ENCODE measurements at regions not wholly inside any gene's neighbourhood (a gene's known extent, or its start where the extent isn't known, plus 50 kb on each side); places are given as distances from the start of the nearest gene placed in this dataset.

DNA sequence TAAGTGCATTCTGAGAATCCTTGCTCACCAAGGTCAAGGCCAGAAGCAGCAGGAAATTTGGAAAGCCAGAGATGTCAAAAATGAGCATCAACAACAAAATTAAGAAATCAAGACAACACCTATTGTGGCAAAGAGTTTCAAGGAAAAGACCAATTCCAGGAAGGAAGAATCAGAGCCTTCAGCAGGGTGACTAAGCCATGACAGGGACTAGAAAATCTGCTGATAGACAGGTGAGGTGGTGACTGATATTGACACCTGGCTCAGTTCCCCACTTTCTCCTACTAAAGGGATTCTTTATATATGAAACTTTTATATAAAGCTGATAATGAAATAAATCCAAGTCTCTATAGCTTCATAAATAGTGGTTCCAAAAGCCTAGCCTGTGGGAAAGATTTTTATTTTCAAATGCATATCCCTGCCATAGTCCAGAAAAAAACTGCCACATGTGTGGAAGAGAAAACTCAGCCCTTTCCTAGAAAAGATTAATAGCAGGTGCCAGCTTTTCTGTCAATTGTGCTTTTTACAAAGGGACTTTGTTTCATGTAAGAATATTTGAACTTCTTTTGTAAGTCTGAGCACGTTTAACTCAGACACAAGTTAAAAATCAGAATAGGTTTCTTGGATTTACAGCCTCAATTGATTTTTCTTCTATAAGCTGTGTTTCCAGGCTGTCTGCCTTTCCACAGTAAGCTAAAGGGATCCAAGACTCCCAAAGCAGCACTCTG is 81.1 kb upstream of the GRAMD2B start:
- TF ChIP-seq MYC (IDR thresholded peaks at IDR 0.05; ENCODE audit: low read depth, low read length) (no peak), POLR2A (IDR thresholded peaks at IDR 0.05; ENCODE audit: low read depth, low read length) (no peak), FOS (IDR thresholded peaks at IDR 0.05; ENCODE audit: borderline replicate concordance, insufficient read depth, low read length) (no peak), EZH2 (IDR thresholded peaks at IDR 0.05; ENCODE audit: borderline replicate concordance, low read depth, low read length, severe bottlenecking) (no peak), GATA2 (IDR thresholded peaks at IDR 0.05; ENCODE audit: insufficient read depth, insufficient read length, low read depth, low read length) (no peak), POLR2AphosphoS5 (IDR thresholded peaks at IDR 0.05; ENCODE audit: insufficient read depth, low read depth, low read length) (no peak), JUN (IDR thresholded peaks at IDR 0.05; ENCODE audit: borderline replicate concordance, insufficient read depth, insufficient read length, low read depth) (no peak)
- TF ChIP-seq, protein P1, sequence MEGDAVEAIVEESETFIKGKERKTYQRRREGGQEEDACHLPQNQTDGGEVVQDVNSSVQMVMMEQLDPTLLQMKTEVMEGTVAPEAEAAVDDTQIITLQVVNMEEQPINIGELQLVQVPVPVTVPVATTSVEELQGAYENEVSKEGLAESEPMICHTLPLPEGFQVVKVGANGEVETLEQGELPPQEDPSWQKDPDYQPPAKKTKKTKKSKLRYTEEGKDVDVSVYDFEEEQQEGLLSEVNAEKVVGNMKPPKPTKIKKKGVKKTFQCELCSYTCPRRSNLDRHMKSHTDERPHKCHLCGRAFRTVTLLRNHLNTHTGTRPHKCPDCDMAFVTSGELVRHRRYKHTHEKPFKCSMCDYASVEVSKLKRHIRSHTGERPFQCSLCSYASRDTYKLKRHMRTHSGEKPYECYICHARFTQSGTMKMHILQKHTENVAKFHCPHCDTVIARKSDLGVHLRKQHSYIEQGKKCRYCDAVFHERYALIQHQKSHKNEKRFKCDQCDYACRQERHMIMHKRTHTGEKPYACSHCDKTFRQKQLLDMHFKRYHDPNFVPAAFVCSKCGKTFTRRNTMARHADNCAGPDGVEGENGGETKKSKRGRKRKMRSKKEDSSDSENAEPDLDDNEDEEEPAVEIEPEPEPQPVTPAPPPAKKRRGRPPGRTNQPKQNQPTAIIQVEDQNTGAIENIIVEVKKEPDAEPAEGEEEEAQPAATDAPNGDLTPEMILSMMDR (IDR thresholded peaks at IDR 0.05; ENCODE audit: extremely low read depth in 1 of 2, insufficient read depth in 1 of 2, low read depth in 1 of 2, low read length in 2 of 2) = no peak
- TF ChIP-seq, protein P2, sequence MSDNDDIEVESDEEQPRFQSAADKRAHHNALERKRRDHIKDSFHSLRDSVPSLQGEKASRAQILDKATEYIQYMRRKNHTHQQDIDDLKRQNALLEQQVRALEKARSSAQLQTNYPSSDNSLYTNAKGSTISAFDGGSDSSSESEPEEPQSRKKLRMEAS (IDR thresholded peaks at IDR 0.05; ENCODE audit: insufficient read depth, insufficient read length) = no peak
- H3K9me1 ChIP-seq (replicated peaks; ENCODE audit: control insufficient read depth, extremely low read depth, insufficient read depth, low read length) = no peaks in the 10 kb centered on the region
- no peak overlapping the region for H3K9ac ChIP-seq (replicated peaks; ENCODE audit: extremely low read depth, insufficient read depth, low read length)
- H3K27me3 ChIP-seq (ENCODE audit: control insufficient read depth in 2 of 2, insufficient read depth in 2 of 2, low read length in 2 of 2) = peaks cover 0 to 4% of the 10 kb centered on the region in 2 experiments
- no peaks in the 10 kb centered on the region for H3K36me3 ChIP-seq (ENCODE audit: control insufficient read depth in 2 of 2, extremely low read depth in 1 of 2, insufficient read depth in 2 of 2, low read length in 2 of 2)
- intact Hi-C loops (cut with micrococcal nuclease) (no loop called here), dilution Hi-C loops (cut with MboI; ENCODE audit: extremely low pct_ligation_motif_present, low sequenced_read_pairs) (loop anchor here (25.0 kb wide), 1 partner anchor 195 kb away; no protein-coding TSS in a partner anchor)
- no peaks in the 10 kb centered on the region for H3K4me1 ChIP-seq (ENCODE audit: control insufficient read depth, extremely low read depth, insufficient read depth, low read length)
- H3K27ac ChIP-seq (ENCODE audit: insufficient read depth, low read depth, low read length) = no peak overlapping the region
- BruUV-seq (replicated peaks) = no TSS peak
- ChIA-PET CTCF (interaction anchor here (1.0 to 3.6 kb wide), 9 partner anchors 12 to 259 kb away, joined by 3 to 39 read pairs (median 4); partner anchors contain the start of gene PHAX), POLR2A (no interaction called here)
- no peak overlapping the region for H2AFZ ChIP-seq (ENCODE audit: low read depth, low read length)
- H3K9me3 ChIP-seq (replicated peaks; ENCODE audit: control insufficient read depth, insufficient read depth, low read length) = no peaks in the 10 kb centered on the region
- no peak overlapping the region for H3K4me3 ChIP-seq (replicated peaks in 1 of 3; ENCODE audit: insufficient read depth in 1 of 3, low read depth in 1 of 3, low read length in 3 of 3)
- no peak overlapping the region for H3K4me2 ChIP-seq (ENCODE audit: insufficient read depth, low read length)
- FAIRE-seq (no peak), DNase-seq (ENCODE audit: low read depth, low spot score) (no peak)
- H4K20me1 ChIP-seq (replicated peaks; ENCODE audit: control insufficient read depth, extremely low read depth, insufficient read depth, low read length) = no peaks in the 10 kb centered on the region
- no peaks in the 10 kb centered on the region for H3K79me2 ChIP-seq (ENCODE audit: control insufficient read depth, insufficient read depth, low read length)

All from endothelial cell of umbilical vein (primary cell).